ENCODE measurements at regions not wholly inside any gene's neighbourhood (a gene's known extent, or its start where the extent isn't known, plus 50 kb on each side); places are given as distances from the start of the nearest gene placed in this dataset.

- TF ChIP-seq, protein P1, sequence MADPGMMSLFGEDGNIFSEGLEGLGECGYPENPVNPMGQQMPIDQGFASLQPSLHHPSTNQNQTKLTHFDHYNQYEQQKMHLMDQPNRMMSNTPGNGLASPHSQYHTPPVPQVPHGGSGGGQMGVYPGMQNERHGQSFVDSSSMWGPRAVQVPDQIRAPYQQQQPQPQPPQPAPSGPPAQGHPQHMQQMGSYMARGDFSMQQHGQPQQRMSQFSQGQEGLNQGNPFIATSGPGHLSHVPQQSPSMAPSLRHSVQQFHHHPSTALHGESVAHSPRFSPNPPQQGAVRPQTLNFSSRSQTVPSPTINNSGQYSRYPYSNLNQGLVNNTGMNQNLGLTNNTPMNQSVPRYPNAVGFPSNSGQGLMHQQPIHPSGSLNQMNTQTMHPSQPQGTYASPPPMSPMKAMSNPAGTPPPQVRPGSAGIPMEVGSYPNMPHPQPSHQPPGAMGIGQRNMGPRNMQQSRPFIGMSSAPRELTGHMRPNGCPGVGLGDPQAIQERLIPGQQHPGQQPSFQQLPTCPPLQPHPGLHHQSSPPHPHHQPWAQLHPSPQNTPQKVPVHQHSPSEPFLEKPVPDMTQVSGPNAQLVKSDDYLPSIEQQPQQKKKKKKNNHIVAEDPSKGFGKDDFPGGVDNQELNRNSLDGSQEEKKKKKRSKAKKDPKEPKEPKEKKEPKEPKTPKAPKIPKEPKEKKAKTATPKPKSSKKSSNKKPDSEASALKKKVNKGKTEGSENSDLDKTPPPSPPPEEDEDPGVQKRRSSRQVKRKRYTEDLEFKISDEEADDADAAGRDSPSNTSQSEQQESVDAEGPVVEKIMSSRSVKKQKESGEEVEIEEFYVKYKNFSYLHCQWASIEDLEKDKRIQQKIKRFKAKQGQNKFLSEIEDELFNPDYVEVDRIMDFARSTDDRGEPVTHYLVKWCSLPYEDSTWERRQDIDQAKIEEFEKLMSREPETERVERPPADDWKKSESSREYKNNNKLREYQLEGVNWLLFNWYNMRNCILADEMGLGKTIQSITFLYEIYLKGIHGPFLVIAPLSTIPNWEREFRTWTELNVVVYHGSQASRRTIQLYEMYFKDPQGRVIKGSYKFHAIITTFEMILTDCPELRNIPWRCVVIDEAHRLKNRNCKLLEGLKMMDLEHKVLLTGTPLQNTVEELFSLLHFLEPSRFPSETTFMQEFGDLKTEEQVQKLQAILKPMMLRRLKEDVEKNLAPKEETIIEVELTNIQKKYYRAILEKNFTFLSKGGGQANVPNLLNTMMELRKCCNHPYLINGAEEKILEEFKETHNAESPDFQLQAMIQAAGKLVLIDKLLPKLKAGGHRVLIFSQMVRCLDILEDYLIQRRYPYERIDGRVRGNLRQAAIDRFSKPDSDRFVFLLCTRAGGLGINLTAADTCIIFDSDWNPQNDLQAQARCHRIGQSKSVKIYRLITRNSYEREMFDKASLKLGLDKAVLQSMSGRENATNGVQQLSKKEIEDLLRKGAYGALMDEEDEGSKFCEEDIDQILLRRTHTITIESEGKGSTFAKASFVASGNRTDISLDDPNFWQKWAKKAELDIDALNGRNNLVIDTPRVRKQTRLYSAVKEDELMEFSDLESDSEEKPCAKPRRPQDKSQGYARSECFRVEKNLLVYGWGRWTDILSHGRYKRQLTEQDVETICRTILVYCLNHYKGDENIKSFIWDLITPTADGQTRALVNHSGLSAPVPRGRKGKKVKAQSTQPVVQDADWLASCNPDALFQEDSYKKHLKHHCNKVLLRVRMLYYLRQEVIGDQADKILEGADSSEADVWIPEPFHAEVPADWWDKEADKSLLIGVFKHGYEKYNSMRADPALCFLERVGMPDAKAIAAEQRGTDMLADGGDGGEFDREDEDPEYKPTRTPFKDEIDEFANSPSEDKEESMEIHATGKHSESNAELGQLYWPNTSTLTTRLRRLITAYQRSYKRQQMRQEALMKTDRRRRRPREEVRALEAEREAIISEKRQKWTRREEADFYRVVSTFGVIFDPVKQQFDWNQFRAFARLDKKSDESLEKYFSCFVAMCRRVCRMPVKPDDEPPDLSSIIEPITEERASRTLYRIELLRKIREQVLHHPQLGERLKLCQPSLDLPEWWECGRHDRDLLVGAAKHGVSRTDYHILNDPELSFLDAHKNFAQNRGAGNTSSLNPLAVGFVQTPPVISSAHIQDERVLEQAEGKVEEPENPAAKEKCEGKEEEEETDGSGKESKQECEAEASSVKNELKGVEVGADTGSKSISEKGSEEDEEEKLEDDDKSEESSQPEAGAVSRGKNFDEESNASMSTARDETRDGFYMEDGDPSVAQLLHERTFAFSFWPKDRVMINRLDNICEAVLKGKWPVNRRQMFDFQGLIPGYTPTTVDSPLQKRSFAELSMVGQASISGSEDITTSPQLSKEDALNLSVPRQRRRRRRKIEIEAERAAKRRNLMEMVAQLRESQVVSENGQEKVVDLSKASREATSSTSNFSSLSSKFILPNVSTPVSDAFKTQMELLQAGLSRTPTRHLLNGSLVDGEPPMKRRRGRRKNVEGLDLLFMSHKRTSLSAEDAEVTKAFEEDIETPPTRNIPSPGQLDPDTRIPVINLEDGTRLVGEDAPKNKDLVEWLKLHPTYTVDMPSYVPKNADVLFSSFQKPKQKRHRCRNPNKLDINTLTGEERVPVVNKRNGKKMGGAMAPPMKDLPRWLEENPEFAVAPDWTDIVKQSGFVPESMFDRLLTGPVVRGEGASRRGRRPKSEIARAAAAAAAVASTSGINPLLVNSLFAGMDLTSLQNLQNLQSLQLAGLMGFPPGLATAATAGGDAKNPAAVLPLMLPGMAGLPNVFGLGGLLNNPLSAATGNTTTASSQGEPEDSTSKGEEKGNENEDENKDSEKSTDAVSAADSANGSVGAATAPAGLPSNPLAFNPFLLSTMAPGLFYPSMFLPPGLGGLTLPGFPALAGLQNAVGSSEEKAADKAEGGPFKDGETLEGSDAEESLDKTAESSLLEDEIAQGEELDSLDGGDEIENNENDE (IDR thresholded peaks at IDR 0.05; ENCODE audit: insufficient replicate concordance, low read length): no peak
- TF ChIP-seq ASH2L (IDR thresholded peaks at IDR 0.05; ENCODE audit: low read length) (no peak), NANOG (IDR thresholded peaks at IDR 0.05; ENCODE audit: insufficient read depth, low read depth, low read length, poor library complexity, severe bottlenecking) (no peak), SP2 (IDR thresholded peaks at IDR 0.05; ENCODE audit: low read length) (no peak), RNF2 (IDR thresholded peaks at IDR 0.05; ENCODE audit: borderline replicate concordance, low read depth, low read length, missing control alignments, poor library complexity, severe bottlenecking) (no peak), TBP (IDR thresholded peaks at IDR 0.05; ENCODE audit: low read depth, low read length) (no peak)
Observed at GRCh38 chr12:69055706-69056105, 122.7 kb upstream of the CPM start (continued).
